HepG2 (cell line): ENCODE measurements at regions not wholly inside any gene's neighbourhood (a gene's known extent, or its start where the extent isn't known, plus 50 kb on each side); places are given as distances from the start of the nearest gene placed in this dataset.

Experiments
- ATAC-seq: fragments of 200-7000 bp; cut with Tn5 transposase; 3 replicates; pipeline ENCODE4 v1.9.1; 2020; ENCODE audit warnings: mild to moderate bottlenecking, moderate library complexity
- BruUV-seq: library from RNA; stranded (reverse); fragments of 400-500 nt; replicated peaks from 2 replicates; lab custom pipeline; 2021; lab: Mats Ljungman, UMichigan
- CTCF ChIA-PET: fragments of 300-600 bp; formaldehyde crosslinking; extraction: SDS; loops from one replicate; lab custom pipeline; 2021; ENCODE audit warnings: low total read pairs, inconsistent platforms, low intra/inter-chr PET ratio; lab: Yijun Ruan, JAX
- POLR2A ChIA-PET: fragments of 350-600 bp; sonication (Branson Sonifier 250); formaldehyde crosslinking; loops from one replicate; lab custom pipeline; 2020; ENCODE audit warnings: antibody characterized with exemption, inconsistent platforms; lab: Yijun Ruan, JAX
- DNase-seq: peaks from one replicate; pipeline ENCODE4 v3.0.0-alpha.2; 2015; ENCODE audit warnings: low spot score
- FAIRE-seq: peaks from 3 replicates; lab custom pipeline; 2011; peaks lifted over from hg19 to GRCh38; lab: Jason Lieb, UNC
- H2AFZ ChIP-seq: one replicate; pipeline ENCODE4 v1.6.1; 2011; ENCODE audit warnings: low read length, inconsistent platforms
- H3K27ac ChIP-seq: fragments of 300-600 bp; 3 replicates; pipeline ENCODE4 v1.8.0; 2011; ENCODE audit warnings: mixed run types, mild to moderate bottlenecking, mixed read lengths, low read length, inconsistent platforms; ENCODE audit not compliant: insufficient read depth; ENCODE audit errors: extremely low read length
- H3K27me3 ChIP-seq, 2 experiments: fragments of 200-600 bp in 1 of 2; 2 replicates in 1 of 2; 3 replicates in 1 of 2; pipeline versions ENCODE4 v1.6.0 to v1.8.0; 2011; ENCODE audit warnings: low read length in 2 of 2, mild to moderate bottlenecking in 2 of 2, moderate library complexity in 2 of 2, inconsistent platforms in 1 of 2; ENCODE audit not compliant: insufficient read depth in 2 of 2, control insufficient read depth in 1 of 2
- H3K36me3 ChIP-seq, 2 experiments: fragments of 200-600 bp in 1 of 2; replicated peaks in 1 of 2; 2 replicates in 1 of 2; 3 replicates in 1 of 2; pipeline versions ENCODE4 v1.5.1 to v1.8.0; 2011; ENCODE audit warnings: low read length in 2 of 2, inconsistent platforms in 1 of 2; ENCODE audit not compliant: insufficient read depth in 2 of 2, control insufficient read depth in 1 of 2
- H3K4me1 ChIP-seq: 2 replicates; pipeline ENCODE4 v1.5.1; 2012; ENCODE audit warnings: low read length, inconsistent platforms; ENCODE audit not compliant: insufficient read depth
- H3K4me2 ChIP-seq: 2 replicates; pipeline ENCODE4 v1.6.0; 2011; ENCODE audit warnings: low read depth, low read length, inconsistent platforms
- H3K4me3 ChIP-seq, 3 experiments: fragments of 200-600 bp in 1 of 3; sonication (generic), shearing (Covaris generic) in 1 of 3; replicated peaks in 1 of 3; 2 replicates each; pipeline ENCODE4 v1.5.1; 2011 to 2016; ENCODE audit warnings: low read length in 3 of 3, inconsistent platforms in 2 of 3, low read depth in 2 of 3, mild to moderate bottlenecking in 2 of 3, control low read depth in 1 of 3, mixed read lengths in 1 of 3; ENCODE audit not compliant: insufficient read depth in 1 of 3
- H3K79me2 ChIP-seq: one replicate; pipeline ENCODE4 v1.6.1; 2011; ENCODE audit warnings: low read length, inconsistent platforms; ENCODE audit not compliant: insufficient read depth
- H3K9ac ChIP-seq: 2 replicates; pipeline ENCODE4 v1.6.0; 2011; ENCODE audit warnings: mild to moderate bottlenecking, low read depth, low read length, inconsistent platforms; ENCODE audit not compliant: insufficient read depth
- H3K9me3 ChIP-seq: 2 replicates; pipeline ENCODE4 v1.5.1; 2012; ENCODE audit warnings: mild to moderate bottlenecking, low read length
- H4K20me1 ChIP-seq: 2 replicates; pipeline ENCODE4 v1.6.0; 2011; ENCODE audit warnings: inconsistent platforms, mild to moderate bottlenecking, low read length, moderate library complexity; ENCODE audit not compliant: insufficient read depth
- GLI4 ChIP-seq: sonication (generic); formaldehyde crosslinking; IDR thresholded peaks from 2 replicates; pipeline ENCODE4 v1.5.1; 2020; ENCODE audit warnings: missing genetic modification reagents, mild to moderate bottlenecking, moderate library complexity, borderline replicate concordance
- IRX3 ChIP-seq: sonication (generic); formaldehyde crosslinking; IDR thresholded peaks from 2 replicates; pipeline ENCODE4 v1.8.1; 2023; ENCODE audit warnings: mild to moderate bottlenecking, low read depth, missing genetic modification reagents, borderline replicate concordance
- LCORL ChIP-seq, 2 experiments: fragments of 450-650 bp in 1 of 2; sonication (generic) in 1 of 2; formaldehyde crosslinking in 1 of 2; IDR thresholded peaks; 2 replicates each; pipeline versions ENCODE4 v1.5.0 to v1.6.1; 2017 to 2020; ENCODE audit warnings: antibody characterized with exemption in 1 of 2, missing genetic modification reagents in 1 of 2
- SKI ChIP-seq: fragments of 450-650 bp; IDR thresholded peaks from one replicate; pipeline ENCODE4 v1.6.1; 2018; ENCODE audit warnings: mild to moderate bottlenecking; ENCODE audit not compliant: partially characterized antibody
- STAG1 ChIP-seq: sonication (generic); formaldehyde crosslinking; IDR thresholded peaks from 2 replicates; pipeline ENCODE4 v1.4.0; 2020; ENCODE audit warnings: missing genetic modification reagents
- TEAD2 ChIP-seq: sonication (generic); formaldehyde crosslinking; IDR thresholded peaks from 2 replicates; pipeline ENCODE4 v1.9.0; 2021; ENCODE audit warnings: missing genetic modification reagents
- WGBS: methylation state at CpG from one replicate; pipeline ENCODE4 v1.1.6; 2017; ENCODE audit warnings: low lambda C conversion rate; 5-methylcytosine and 5-hydroxymethylcytosine counted together
- in situ Hi-C: cut with HindIII; loops from 2 replicates; pipeline ENCODE4 v1.10.0; 2017; ENCODE audit warnings: low pct_unique_long_range_greater_than_20kb; ENCODE audit not compliant: extremely low pct_ligation_motif_present
- intact Hi-C: fragments of 100-400 bp; cut with micrococcal nuclease; formaldehyde crosslinking; loops from one replicate; pipeline ENCODE4 v1.10.0; 2022; ENCODE audit not compliant: unreplicated experiment
- TF ChIP-seq, protein P1 (sequence below): sonication (generic); formaldehyde crosslinking; IDR thresholded peaks from 2 replicates; pipeline ENCODE4 v1.8.0; 2022; ENCODE audit warnings: low read depth, missing genetic modification reagents

- Histone ChIP-seq H4K20me1 (no peaks in the 10 kb centered on the region), H3K4me3 (no peak overlapping the region), H3K9ac (no peak overlapping the region), H3K27me3 (peaks cover 0 to 6% of the 10 kb centered on the region in 2 experiments; a peak in 1 of 5 replicates), H3K79me2 (no peaks in the 10 kb centered on the region), H3K36me3 (no peaks in the 10 kb centered on the region), H3K4me1 (peaks cover 54% of the 10 kb centered on the region), H3K4me2 (no peak overlapping the region), H3K9me3 (no peaks in the 10 kb centered on the region), H2AFZ (no peak overlapping the region), H3K27ac (no peak overlapping the region)
- intact Hi-C loops: no loop called here
- 50% methylated on average over 2 of the region's 2 CpGs for WGBS
- FAIRE-seq (no peak), ATAC-seq (no peak), DNase-seq (no peak)
- BruUV-seq: no TSS peak
- ChIA-PET POLR2A (no interaction called here), CTCF (interaction anchor here (1.6 kb wide), 1 partner anchor 41 kb away, joined by 7 read pairs; no protein-coding TSS in a partner anchor)
- in situ Hi-C loops: no loop called here
- TF ChIP-seq IRX3 (CRISPR knock-in tag): no peak
- no peak for TF ChIP-seq GLI4 (CRISPR knock-in tag)
- TF ChIP-seq LCORL (IDR thresholded peaks at IDR 0.05): no peak
- no peak for TF ChIP-seq LCORL (CRISPR knock-in tag; IDR thresholded peaks at IDR 0.05)
- no peak for TF ChIP-seq TEAD2 (CRISPR knock-in tag)
- TF ChIP-seq, protein P1, sequence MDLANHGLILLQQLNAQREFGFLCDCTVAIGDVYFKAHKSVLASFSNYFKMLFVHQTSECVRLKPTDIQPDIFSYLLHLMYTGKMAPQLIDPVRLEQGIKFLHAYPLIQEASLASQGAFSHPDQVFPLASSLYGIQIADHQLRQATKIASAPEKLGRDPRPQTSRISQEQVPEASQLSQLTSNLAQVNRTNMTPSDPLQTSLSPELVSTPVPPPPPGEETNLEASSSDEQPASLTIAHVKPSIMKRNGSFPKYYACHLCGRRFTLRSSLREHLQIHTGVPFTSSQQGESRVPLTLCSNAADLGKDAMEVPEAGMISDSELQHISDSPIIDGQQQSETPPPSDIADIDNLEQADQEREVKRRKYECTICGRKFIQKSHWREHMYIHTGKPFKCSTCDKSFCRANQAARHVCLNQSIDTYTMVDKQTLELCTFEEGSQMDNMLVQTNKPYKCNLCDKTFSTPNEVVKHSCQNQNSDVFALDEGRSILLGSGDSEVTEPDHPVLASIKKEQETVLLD: no peak
- TF ChIP-seq STAG1 (CRISPR knock-in tag): no peak
- TF ChIP-seq SKI: no peak
Observed at GRCh38 chr22:22062306-22062793, 79.8 kb upstream of the TOP3B start.
